Stimulated activated CD4-positive, alpha-beta T cell treated with anti-CD3 and anti-CD28 coated beads, Interleukin-4, amount 100 ng/mL, for 48 hours (primary cell): ENCODE measurements at regions not wholly inside any gene's neighbourhood (a gene's known extent, or its start where the extent isn't known, plus 50 kb on each side); places are given as distances from the start of the nearest gene placed in this dataset.
"Not testable (repeated sequence)": the region's sequence is repeated elsewhere in the genome, so short reads cannot be mapped to it uniquely, and the experiment has no call there.

Source experiments
- DNase-seq, 2 donors: peaks; one replicate each; pipeline ENCODE4 v3.0.0-alpha.2; 2020; ENCODE audit warnings: low read depth in 2 of 2

DNA sequence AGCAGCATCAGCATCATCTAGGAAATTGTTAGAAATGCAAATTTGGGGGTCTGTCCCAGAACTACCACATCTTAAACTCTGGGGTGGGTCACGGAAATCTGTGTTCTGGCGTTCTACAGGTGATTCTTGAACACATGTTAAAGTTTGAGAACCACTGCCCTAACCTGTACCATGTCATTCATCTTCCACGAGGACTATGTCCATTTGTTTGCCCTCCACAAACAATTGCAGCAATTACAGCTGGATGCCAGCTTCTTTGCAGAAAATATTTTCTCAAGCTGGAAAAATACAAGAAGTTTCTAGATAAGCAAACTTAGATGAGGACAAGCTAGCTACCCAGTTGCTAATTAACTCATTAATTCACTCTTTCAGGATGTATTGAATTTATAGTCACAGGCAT is 54.1 kb downstream of the MAFB start:
- DNase-seq = no peak

DNA sequence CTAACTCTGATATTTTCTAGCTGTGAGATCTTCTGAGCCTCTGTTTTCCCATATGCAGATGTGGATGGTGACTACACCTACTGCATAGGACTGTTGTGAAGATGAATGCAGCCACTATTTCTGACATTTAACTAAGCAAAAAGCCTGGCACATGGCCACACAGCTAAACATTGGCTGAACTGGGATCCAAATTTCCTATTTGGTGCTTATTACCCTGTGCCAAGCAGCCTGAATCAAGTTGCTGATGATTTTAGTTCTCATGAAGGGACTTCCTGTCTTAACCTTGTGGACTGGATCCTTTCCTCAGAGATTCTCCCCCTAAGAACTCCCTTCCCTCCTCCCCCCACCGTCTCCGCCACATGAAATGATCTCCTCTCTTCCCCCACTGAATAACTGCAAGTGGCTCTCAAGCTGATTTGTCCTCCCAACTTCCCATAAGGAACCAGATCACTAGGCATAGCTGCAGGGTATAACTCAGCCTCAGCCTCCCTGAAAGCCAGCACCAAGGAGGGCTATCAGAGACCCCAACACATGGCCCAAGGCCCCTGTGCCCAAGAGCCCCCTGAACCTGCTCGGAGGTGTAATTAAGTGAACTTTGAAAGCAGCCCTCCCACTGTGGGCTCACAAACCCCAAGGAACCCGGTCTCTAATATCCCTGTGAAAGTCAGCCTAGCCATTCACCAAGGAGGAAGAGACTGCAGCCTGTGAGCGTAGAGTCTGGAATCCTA is 55.7 kb downstream of the MAFB start:
- DNase-seq = no peak

- no peak for DNase-seq
Measured at GRCh38 chr20:40632346-40632976, 56.6 kb downstream of the MAFB start.

DNA sequence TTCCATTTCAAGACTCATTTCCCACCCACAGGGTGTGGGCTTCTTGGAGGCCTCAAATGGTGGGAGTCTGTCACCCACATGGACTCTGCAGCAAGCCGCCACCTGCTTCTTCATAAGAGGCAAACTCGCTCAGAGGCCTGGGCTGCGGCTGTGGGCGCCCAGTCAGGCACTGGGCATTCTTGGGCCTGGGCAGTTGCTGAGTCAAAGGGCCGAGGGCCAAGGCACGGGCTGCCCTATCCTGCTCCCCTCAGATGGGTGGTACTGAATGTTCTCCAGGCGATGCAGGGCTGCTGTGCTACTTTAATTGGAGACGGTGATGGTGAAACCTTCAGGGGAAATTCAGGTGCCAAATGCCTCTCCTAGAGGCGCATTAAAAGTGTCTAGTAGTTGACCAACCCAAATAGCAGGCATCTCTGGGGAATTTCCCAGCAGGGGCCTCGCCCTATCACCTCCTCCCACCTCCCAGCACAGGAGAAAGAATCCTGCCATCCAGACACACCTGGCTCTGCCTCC is 57.9 kb downstream of the MAFB start:
- no peak for DNase-seq

DNA sequence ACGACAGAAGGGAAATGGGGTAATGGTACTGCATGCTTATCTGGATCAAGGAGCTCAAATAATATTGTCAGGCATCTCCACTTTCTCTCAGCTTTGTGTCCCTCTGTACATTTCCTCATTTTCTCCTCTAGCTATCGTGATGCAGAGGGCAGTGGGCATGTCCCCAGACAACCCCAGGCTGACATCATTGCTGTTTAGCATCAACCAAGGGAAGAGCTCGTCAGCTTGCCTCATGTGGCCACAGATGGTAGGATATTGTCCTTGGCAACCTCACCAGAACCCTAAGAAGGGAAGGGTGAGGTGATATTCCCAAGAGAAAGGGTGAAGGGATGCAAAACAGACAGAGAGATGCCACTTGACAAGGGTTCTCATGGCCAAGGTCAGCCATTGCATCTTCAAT is 58.3 kb downstream of the MAFB start:
- no peak for DNase-seq

DNA sequence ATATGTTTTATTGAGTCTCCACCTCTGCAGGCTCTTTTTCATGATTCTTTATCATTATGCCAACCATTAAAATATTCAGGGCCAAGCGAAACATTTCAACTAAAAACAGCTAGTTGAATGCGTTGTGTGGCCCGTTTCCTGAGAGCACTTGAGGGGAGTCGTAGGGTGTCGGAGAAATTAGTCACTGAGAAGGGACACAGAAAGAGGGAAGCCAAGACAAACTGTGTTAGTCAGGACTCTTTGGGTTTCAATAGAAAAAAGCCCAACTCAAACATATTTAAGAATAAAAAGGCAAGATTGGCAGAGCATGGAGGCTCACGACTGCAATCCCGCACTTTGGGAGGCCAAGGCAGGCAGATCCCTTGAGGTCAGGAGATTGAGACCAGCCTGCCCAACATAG is 58.9 kb downstream of the MAFB start:
- DNase-seq = no peak

DNA sequence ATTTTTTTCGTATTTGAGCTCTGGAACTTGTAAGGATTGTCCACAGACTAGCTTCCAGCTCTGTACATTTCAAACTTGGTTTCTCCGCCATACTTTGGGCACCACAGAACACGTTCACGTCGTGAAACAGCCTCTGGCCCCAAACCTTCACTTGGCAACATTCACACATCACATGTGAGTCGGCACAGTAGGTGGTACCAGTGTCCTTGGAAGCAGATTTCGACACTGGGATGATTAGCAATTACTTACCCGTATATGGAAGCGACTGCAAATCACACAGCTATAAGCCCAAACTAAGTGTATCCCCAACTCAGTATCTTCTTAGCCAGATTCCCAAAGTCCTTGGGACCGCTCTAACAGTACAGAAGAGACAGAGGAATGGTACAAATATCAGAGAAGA is 60.2 kb downstream of the MAFB start:
- DNase-seq = no peak

- DNase-seq = not testable (repeated sequence)
Measured at GRCh38 chr20:40619053-40619452, 70.0 kb downstream of the MAFB start.

DNA sequence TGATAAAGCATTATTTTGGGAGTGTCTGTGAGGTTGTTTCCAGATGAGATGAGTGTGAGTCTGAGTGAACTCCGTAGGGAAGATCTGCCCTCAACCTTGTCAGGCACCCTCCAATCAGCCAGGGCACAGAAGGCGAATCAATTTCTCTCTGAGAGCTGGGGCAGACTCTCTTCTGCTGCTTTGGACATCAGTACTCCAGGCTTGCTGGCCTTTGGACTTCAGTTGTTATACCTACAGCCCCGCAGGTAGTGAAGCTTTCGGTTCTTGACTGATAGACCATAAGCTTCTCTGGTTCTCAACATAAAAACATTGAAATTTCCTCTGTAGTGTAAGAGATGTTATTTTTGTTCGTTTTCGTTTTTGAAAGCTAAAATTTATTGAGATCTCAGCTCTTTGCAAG is 71.4 kb downstream of the MAFB start:
- DNase-seq = no peak

- no peak for DNase-seq
Measured at GRCh38 chr20:40612837-40613236, 76.2 kb downstream of the MAFB start.

DNA sequence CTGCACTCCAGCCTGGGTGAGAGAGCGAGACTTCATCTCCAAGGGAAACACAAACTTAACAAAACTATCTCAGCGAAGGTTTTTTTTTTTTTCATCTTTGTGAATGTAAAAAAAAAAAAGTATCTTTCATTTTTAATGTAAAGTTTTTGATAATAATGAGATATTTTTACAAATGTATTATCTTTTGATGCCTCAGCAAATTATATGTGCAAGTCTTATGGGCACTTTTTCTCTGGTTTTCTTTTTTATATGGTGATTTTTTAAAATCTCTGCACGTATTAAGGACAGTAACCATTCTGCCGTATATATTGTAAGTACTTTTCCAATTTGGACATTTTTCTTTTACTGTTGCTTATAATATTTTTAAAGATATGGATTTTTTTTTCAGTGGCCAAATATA is 76.8 kb downstream of the MAFB start:
- DNase-seq = no peak

GRCh38 chr20:40610730-40611129 is 78.3 kb downstream of the MAFB start:
- no peak for DNase-seq

DNA sequence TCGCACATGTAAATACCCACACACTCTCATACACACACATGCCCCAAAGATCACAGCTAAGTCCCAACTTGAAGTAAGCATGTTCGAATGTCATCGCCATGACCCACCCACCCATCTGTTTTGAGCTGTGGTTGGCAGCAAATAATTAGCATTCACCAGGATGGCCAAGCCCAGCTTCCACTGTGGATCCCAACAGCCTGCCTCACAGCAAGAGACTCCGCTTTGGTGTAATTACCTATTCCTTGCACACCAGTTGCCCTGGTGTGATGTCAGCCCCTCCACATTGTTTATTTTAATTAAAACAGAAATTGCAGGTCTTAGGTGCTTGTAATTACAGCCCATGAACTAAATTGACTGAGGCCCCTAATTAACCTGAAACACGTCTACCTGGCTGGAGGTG is 81.1 kb downstream of the MAFB start:
- DNase-seq = no peak

GRCh38 chr20:40606660-40607059 is 82.4 kb downstream of the MAFB start:
- DNase-seq = no peak

GRCh38 chr20:40606237-40606636 is 82.8 kb downstream of the MAFB start:
- DNase-seq = no peak

DNA sequence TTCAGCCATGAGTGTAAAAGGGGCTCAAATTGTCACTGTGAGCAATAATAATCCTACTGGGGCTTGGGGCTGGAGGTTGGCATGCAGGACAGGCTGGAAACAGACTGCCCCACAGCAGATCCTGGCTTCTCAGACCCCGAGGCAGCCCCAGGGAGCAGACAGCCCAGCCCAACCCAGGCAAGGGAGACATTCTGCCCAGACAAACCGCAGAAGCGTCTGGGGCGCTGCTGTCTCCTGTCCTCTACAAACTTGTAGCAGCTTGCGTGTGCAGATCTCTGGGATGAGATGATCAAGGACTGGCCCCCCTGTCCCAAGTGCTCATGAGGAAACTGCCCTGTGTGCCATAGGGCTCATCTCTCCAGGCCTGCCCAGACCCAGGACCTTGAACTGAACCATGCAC is 84.6 kb downstream of the MAFB start:
- no peak for DNase-seq

GRCh38 chr20:40603057-40603651 is 85.9 kb downstream of the MAFB start:
- no peak for DNase-seq

GRCh38 chr20:40602381-40602780 is 86.7 kb downstream of the MAFB start:
- no peak for DNase-seq

GRCh38 chr20:40600441-40601219 is 88.4 kb downstream of the MAFB start:
- no peak for DNase-seq

DNA sequence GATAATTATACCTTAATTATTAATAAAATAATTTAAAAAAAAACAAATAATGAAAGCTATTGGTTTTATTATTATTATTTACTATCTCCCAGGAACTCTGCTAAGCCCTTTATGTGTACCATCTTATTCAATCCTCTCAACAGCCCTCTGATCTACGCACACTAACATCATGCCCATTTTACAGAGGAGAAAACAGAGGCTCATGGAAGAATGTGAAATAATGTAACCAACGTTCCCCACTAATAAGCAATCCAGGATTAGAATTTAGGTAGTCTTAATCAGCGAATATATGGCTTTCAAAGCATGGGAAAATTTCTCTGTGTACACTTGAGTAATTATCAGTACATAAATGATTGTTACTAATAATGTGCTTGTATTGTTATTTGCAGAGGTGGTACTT is 89.0 kb downstream of the MAFB start:
- no peak for DNase-seq

- no peak for DNase-seq
Measured at GRCh38 chr20:40592941-40593340, 96.1 kb downstream of the MAFB start.

- DNase-seq = no peak
Measured at GRCh38 chr20:40591536-40591935, 97.5 kb downstream of the MAFB start.
